Vagina (tissue), 2 donors: ENCODE measurements at regions not wholly inside any gene's neighbourhood (a gene's known extent, or its start where the extent isn't known, plus 50 kb on each side); places are given as distances from the start of the nearest gene placed in this dataset.

Experiments
- CTCF ChIP-seq, 3 experiments: fragments of 450-650 bp in 2 of 3; fragments of 200-600 bp in 1 of 3; sonication (generic) in 1 of 3; IDR thresholded peaks; one replicate each; pipeline ENCODE4 v1.5.1; 2017 to 2019; ENCODE audit warnings: antibody characterized with exemption in 3 of 3, mild to moderate bottlenecking in 2 of 3, moderate library complexity in 2 of 3
- POLR2A ChIP-seq, 2 donors: fragments of 450-650 bp; IDR thresholded peaks; one replicate each; pipeline ENCODE4 v1.6.1; 2017; ENCODE audit warnings: antibody characterized with exemption in 2 of 2, mild to moderate bottlenecking in 2 of 2, moderate library complexity in 2 of 2
- POLR2AphosphoS5 ChIP-seq, 2 donors: sonication (generic); formaldehyde crosslinking; IDR thresholded peaks; one replicate each; pipeline ENCODE4 v1.9.0; 2017; ENCODE audit warnings: antibody characterized with exemption in 2 of 2, mild to moderate bottlenecking in 2 of 2, low read depth in 1 of 2; ENCODE audit not compliant: insufficient read depth in 1 of 2

- no peak for TF ChIP-seq CTCF (IDR thresholded peaks at IDR 0.05)
- no peak for TF ChIP-seq POLR2AphosphoS5 (IDR thresholded peaks at IDR 0.05; ENCODE audit: insufficient read depth in 1 of 2, low read depth in 1 of 2)
- no peak for TF ChIP-seq POLR2A (IDR thresholded peaks at IDR 0.05)
These were observed 199.4 kb downstream of the AUH start for GRCh38 chr9:91162311-91162710.
